Gastrocnemius medialis (tissue), 4 donors: ENCODE measurements at regions not wholly inside any gene's neighbourhood (a gene's known extent, or its start where the extent isn't known, plus 50 kb on each side); places are given as distances from the start of the nearest gene placed in this dataset.

ENCODE experiments used
- ATAC-seq, 2 donors: fragments of 150-250 bp; one replicate each; pipeline ENCODE4 v1.9.1; 2016
- DNase-seq, 2 donors: peaks; one replicate each; pipeline ENCODE4 v3.0.0-alpha.2; 2019
- H3K27ac ChIP-seq, 4 donors: fragments of 200-600 bp; sonication (generic); 1 replicate in 1 of 4; 2 replicates in 3 of 4; pipeline ENCODE4 v1.5.1; 2016 to 2018; ENCODE audit warnings: mild to moderate bottlenecking in 2 of 4, moderate library complexity in 1 of 4
- H3K27me3 ChIP-seq, 3 donors: fragments of 200-600 bp; sonication (generic) in 2 of 3; 1 replicate in 1 of 3; 2 replicates in 2 of 3; pipeline versions ENCODE4 v1.5.1 to v1.6.0; 2016 to 2019; ENCODE audit warnings: mild to moderate bottlenecking in 1 of 3, moderate library complexity in 1 of 3
- H3K36me3 ChIP-seq, 2 donors: fragments of 200-600 bp; sonication (generic) in 1 of 2; one replicate each; pipeline ENCODE4 v1.5.1; 2017 to 2018
- H3K4me1 ChIP-seq, 2 donors: fragments of 200-600 bp; sonication (generic) in 1 of 2; one replicate each; pipeline ENCODE4 v1.5.1; 2016 to 2017; ENCODE audit warnings: mild to moderate bottlenecking in 2 of 2
- H3K4me3 ChIP-seq, 4 donors: fragments of 200-600 bp; sonication (generic) in 3 of 4; 1 replicate in 1 of 4; 2 replicates in 3 of 4; pipeline ENCODE4 v1.5.1; 2016 to 2019; ENCODE audit warnings: mild to moderate bottlenecking in 2 of 4
- H3K9me3 ChIP-seq, 3 donors: fragments of 200-600 bp; sonication (generic) in 2 of 3; 1 replicate in 1 of 3; 2 replicates in 2 of 3; pipeline ENCODE4 v1.5.1; 2016 to 2019
- CTCF ChIP-seq, 5 experiments: fragments of 450-650 bp in 3 of 5; fragments of 200-600 bp in 2 of 5; sonication (generic) in 2 of 5; IDR thresholded peaks in 4 of 5; conservative IDR thresholded peaks in 1 of 5; 1 replicate in 4 of 5; 2 replicates in 1 of 5; pipeline ENCODE4 v1.5.1; 2016 to 2019; ENCODE audit warnings: antibody characterized with exemption in 5 of 5, mild to moderate bottlenecking in 3 of 5, moderate library complexity in 3 of 5
- POLR2A ChIP-seq, 2 donors: fragments of 450-650 bp; IDR thresholded peaks; one replicate each; pipeline ENCODE4 v1.6.1; 2017; ENCODE audit warnings: antibody characterized with exemption in 2 of 2, mild to moderate bottlenecking in 2 of 2, moderate library complexity in 2 of 2
- in situ Hi-C, 4 donors: fragments of 200-750 bp; cut with MboI; loops; one replicate each; pipeline versions ENCODE4 v1.15.0 to v1.8.0; 2017; ENCODE audit warnings: low sequenced_read_pairs in 4 of 4
- intact Hi-C: fragments of 100-400 bp; cut with DNase I; formaldehyde crosslinking; loops from one replicate; pipeline ENCODE4 v1.15.1; 2023; ENCODE audit warnings: low total_unique reads

GRCh38 chr7:45235905-45236304, 78.3 kb downstream of the RAMP3 start:
- Histone ChIP-seq H3K4me3 (no peak overlapping the region), H3K27me3 (peaks cover 0 to 2% (median 0%) of the 10 kb centered on the region in 3 donors), H3K27ac (no peak overlapping the region), H3K36me3 (no peaks in the 10 kb centered on the region), H3K4me1 (peaks cover 0 to 10% of the 10 kb centered on the region in 2 donors), H3K9me3 (no peaks in the 10 kb centered on the region)
- in situ Hi-C loops (no loop called here), intact Hi-C loops (no loop called here)
- TF ChIP-seq CTCF (IDR thresholded peaks at IDR 0.05 in 4 of 5, conservative IDR thresholded peaks at IDR 0.05 in 1 of 5) (no peak), POLR2A (IDR thresholded peaks at IDR 0.05) (no peak)
- DNase-seq (no peak), ATAC-seq (no peak)

GRCh38 chr7:45236666-45237065, 79.1 kb downstream of the RAMP3 start:
- H3K9me3 ChIP-seq, result no peaks in the 10 kb centered on the region
- no peak for DNase-seq
- in situ Hi-C loops, result no loop called here

DNA sequence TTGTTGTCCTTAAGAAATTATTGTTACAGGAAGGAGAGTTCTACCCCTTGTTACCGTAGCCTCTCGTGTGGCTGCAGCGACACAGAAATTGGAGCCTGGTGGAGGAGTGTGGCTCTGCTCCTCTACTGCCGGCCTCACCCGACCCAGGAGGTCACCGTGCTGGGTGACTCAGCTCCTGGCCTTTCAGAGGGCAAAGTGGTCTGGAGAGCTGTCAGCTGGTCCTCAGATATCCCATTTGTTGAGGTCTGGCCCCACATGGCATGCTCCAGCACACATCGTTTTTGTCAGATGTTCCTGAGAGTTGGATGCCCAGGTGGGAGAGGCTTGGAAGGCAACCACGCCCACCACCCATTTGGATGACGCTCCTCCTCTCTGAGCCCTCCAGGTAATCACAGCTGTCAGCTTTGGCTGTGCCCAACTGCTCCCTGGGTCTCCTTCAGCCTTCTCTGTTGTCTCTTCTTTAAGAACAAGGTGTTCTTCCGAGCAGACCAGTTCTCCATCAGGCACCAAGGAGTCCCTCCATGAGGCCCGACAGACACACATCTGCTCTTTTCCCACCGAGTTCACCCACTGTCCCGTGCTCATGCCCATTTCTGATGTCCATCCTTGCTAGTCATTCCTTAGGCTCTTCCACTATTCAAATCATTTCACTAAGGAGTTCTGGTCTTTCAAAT, 80.3 kb downstream of the RAMP3 start:
- H3K36me3 ChIP-seq, result no peaks in the 10 kb centered on the region
- DNase-seq (no peak), ATAC-seq (no peak)
- H3K4me3 ChIP-seq, result no peak overlapping the region
- TF ChIP-seq POLR2A (IDR thresholded peaks at IDR 0.05) (no peak), CTCF (IDR thresholded peaks at IDR 0.05 in 4 of 5, conservative IDR thresholded peaks at IDR 0.05 in 1 of 5) (no peak)
- peaks cover 0 to 2% (median 0%) of the 10 kb centered on the region in 3 donors for H3K27me3 ChIP-seq
- intact Hi-C loops, result no loop called here
- no peaks in the 10 kb centered on the region for H3K9me3 ChIP-seq
- H3K4me1 ChIP-seq, result peaks cover 0 to 10% of the 10 kb centered on the region in 2 donors
- in situ Hi-C loops, result no loop called here
- no peak overlapping the region for H3K27ac ChIP-seq

More at GRCh38 chr7:45236666-45237065, 79.1 kb downstream of the RAMP3 start:
- H3K4me3 ChIP-seq, result no peak overlapping the region
- no peak overlapping the region for H3K27ac ChIP-seq
- ATAC-seq, result no peak
- peaks cover 0 to 10% of the 10 kb centered on the region in 2 donors for H3K4me1 ChIP-seq
- intact Hi-C loops, result no loop called here
- no peaks in the 10 kb centered on the region for H3K36me3 ChIP-seq
- peaks cover 0 to 2% (median 0%) of the 10 kb centered on the region in 3 donors for H3K27me3 ChIP-seq
- TF ChIP-seq POLR2A (IDR thresholded peaks at IDR 0.05), result no peak
- TF ChIP-seq CTCF (IDR thresholded peaks at IDR 0.05 in 4 of 5, conservative IDR thresholded peaks at IDR 0.05 in 1 of 5), result no peak

DNA sequence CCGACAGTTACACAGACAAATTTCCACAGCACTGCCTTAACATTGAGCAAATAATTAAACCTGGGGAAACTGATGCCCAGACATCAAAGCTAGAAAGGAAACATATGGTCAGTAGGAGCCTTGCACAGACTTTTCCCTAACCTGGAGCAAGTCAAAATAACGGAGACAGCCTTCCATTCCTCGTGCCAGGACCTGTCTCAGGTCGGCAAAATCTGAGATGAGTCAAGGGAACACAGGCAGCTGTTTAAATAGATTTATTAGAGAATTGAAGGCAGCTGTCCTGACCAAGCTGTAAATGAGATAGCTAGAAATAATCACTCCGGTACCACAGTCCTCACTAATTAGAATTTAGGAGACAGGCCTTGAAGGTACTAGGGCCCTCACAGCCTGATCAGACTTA, 81.2 kb downstream of the RAMP3 start:
- Histone ChIP-seq H3K27ac (no peak overlapping the region), H3K36me3 (no peaks in the 10 kb centered on the region), H3K4me1 (peaks cover 0 to 8% of the 10 kb centered on the region in 2 donors), H3K4me3 (no peak overlapping the region), H3K9me3 (no peaks in the 10 kb centered on the region), H3K27me3 (no peaks in the 10 kb centered on the region)
- DNase-seq (no peak), ATAC-seq (no peak)
- intact Hi-C loops, result no loop called here
- no peak for TF ChIP-seq CTCF (IDR thresholded peaks at IDR 0.05 in 4 of 5, conservative IDR thresholded peaks at IDR 0.05 in 1 of 5)
- no peak for TF ChIP-seq POLR2A (IDR thresholded peaks at IDR 0.05)
- in situ Hi-C loops, result no loop called here

DNA sequence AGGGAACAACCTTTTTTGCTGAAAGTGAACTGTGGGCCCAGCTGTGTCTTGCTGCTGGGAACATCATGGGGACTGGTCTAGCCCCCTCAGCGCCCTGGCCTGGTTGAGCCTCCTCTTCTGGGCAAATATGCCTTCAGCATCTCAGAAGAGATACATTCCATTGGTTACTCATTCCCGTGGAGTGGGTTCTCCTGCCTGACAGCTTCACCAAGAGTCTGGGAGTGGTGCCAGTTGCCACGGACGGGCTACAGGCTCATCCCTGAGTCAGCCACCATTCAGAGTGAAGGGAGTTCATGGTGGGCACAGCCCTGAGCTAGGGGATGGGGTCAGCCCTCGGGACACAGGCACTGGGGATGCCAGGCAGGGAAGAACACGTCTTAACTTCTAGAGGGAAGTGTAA, 81.9 kb downstream of the RAMP3 start:
- Histone ChIP-seq H3K27me3 (no peaks in the 10 kb centered on the region), H3K4me3 (no peak overlapping the region), H3K27ac (peak overlapping the region in 1 of 4 donors; percentile 41), H3K36me3 (no peaks in the 10 kb centered on the region), H3K9me3 (no peaks in the 10 kb centered on the region), H3K4me1 (peaks cover 0 to 6% of the 10 kb centered on the region in 2 donors)
- in situ Hi-C loops, result no loop called here
- DNase-seq (no peak), ATAC-seq (no peak)
- intact Hi-C loops, result no loop called here
- TF ChIP-seq POLR2A (IDR thresholded peaks at IDR 0.05), result no peak
- TF ChIP-seq CTCF (IDR thresholded peaks at IDR 0.05 in 4 of 5, conservative IDR thresholded peaks at IDR 0.05 in 1 of 5), result no peak
